Tibial artery (tissue), 4 donors: ENCODE measurements at regions not wholly inside any gene's neighbourhood (a gene's known extent, or its start where the extent isn't known, plus 50 kb on each side); places are given as distances from the start of the nearest gene placed in this dataset.

Experiments used
- DNase-seq, 2 donors: peaks; one replicate each; pipeline ENCODE4 v3.0.0-alpha.2; 2019
- H3K27ac ChIP-seq, 2 donors: fragments of 200-600 bp; sonication (generic) in 1 of 2; 1 replicate in 1 of 2; 2 replicates in 1 of 2; pipeline ENCODE4 v1.5.1; 2018 to 2019; ENCODE audit warnings: mild to moderate bottlenecking in 1 of 2
- H3K27me3 ChIP-seq, 2 donors: fragments of 200-600 bp; sonication (generic) in 1 of 2; one replicate each; pipeline versions ENCODE4 v1.5.1 to v1.6.0; 2016 to 2019
- H3K36me3 ChIP-seq, 3 donors: fragments of 200-600 bp; sonication (generic) in 2 of 3; one replicate each; pipeline ENCODE4 v1.5.1; 2016 to 2019; ENCODE audit warnings: mild to moderate bottlenecking in 2 of 3
- H3K4me1 ChIP-seq, 4 donors: fragments of 200-600 bp; sonication (generic) in 2 of 4; 1 replicate in 3 of 4; 2 replicates in 1 of 4; pipeline ENCODE4 v1.5.1; 2016 to 2019
- H3K4me3 ChIP-seq, 2 donors: fragments of 200-600 bp; sonication (generic) in 1 of 2; 1 replicate in 1 of 2; 2 replicates in 1 of 2; pipeline ENCODE4 v1.5.1; 2018 to 2019; ENCODE audit warnings: mild to moderate bottlenecking in 2 of 2
- H3K9me3 ChIP-seq, 3 donors: fragments of 200-600 bp; sonication (generic) in 1 of 3; one replicate each; pipeline ENCODE4 v1.5.1; 2016 to 2019
- intact Hi-C: fragments of 100-400 bp; cut with DNase I; formaldehyde crosslinking; loops from one replicate; pipeline ENCODE4 v1.15.0; 2023; ENCODE audit warnings: low total_unique reads
- TF ChIP-seq, protein P1 (sequence below), 2 experiments: fragments of 200-600 bp in 1 of 2; fragments of 450-650 bp in 1 of 2; IDR thresholded peaks; one replicate each; pipeline ENCODE4 v1.5.1; 2017 to 2019; ENCODE audit warnings: antibody characterized with exemption in 2 of 2, mild to moderate bottlenecking in 1 of 2, moderate library complexity in 1 of 2

DNA sequence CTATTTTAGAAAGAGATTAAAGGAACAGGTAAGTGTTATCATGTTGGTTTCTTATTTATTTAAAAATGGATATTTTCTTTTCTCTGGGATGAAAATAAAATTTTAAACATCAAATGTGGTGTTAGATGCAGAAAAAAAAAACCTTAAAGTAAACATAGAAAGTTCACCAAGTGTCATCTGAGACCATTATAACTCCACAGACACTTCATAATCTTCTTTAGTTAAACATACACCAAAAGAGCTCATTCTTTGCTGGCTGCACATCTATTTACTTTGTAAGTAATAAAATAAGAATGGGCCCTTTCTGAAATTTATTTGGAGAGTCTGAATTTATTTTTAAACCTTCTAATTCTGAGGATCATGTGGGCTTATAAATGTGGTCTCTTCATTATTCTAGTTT, 460.7 kb upstream of the CTSO start:
- intact Hi-C loops: no loop called here
- TF ChIP-seq, protein P1, sequence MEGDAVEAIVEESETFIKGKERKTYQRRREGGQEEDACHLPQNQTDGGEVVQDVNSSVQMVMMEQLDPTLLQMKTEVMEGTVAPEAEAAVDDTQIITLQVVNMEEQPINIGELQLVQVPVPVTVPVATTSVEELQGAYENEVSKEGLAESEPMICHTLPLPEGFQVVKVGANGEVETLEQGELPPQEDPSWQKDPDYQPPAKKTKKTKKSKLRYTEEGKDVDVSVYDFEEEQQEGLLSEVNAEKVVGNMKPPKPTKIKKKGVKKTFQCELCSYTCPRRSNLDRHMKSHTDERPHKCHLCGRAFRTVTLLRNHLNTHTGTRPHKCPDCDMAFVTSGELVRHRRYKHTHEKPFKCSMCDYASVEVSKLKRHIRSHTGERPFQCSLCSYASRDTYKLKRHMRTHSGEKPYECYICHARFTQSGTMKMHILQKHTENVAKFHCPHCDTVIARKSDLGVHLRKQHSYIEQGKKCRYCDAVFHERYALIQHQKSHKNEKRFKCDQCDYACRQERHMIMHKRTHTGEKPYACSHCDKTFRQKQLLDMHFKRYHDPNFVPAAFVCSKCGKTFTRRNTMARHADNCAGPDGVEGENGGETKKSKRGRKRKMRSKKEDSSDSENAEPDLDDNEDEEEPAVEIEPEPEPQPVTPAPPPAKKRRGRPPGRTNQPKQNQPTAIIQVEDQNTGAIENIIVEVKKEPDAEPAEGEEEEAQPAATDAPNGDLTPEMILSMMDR (IDR thresholded peaks at IDR 0.05): no peak
- H3K36me3 ChIP-seq: no peaks in the 10 kb centered on the region
- no peak for DNase-seq
- no peaks in the 10 kb centered on the region for H3K9me3 ChIP-seq
- no peak overlapping the region for H3K27ac ChIP-seq
- no peaks in the 10 kb centered on the region for H3K4me1 ChIP-seq
- no peak overlapping the region for H3K4me3 ChIP-seq
- H3K27me3 ChIP-seq: no peaks in the 10 kb centered on the region

DNA sequence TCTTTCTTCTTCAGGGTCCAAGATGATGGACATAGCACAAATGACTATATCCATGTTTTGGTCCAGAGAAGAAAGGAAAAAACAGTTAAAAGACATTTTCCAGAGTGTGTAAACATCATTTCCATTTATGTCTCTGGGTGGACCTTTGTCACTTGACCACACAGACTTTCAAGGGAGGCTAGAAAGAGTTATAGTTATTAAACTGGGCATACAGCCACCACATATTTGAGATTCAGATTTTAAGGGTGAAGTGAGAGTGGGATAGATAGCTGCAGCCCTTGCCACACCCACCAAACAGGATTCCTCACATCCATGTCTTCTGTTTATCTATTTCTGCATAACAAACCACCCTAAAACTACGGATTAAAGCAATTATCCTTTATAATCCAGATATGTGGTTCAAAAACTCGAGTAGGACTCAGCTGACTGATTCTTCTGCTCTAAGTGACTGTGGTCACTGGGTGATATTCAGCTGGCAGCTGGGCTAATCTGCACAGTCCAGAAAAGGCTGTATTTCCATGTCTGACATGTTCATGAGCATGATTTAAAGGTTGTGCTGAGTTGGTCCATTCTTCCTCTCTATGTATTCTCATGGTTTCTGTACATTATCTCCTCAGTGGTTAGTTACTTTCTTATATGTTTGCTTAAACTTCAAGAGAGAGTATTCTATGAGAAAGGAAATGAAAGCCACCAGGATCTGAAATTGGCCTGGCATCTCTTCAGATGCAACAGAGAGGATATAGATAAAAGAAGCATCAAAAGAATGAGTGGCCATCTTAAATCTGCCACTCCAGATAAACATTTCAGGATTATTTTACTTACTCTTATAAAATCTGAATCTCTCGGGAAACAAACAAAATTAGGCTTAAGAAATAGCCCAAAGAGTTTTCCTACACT, 459.8 kb upstream of the CTSO start:
- Histone ChIP-seq H3K4me1 (no peaks in the 10 kb centered on the region), H3K36me3 (no peaks in the 10 kb centered on the region), H3K27me3 (no peaks in the 10 kb centered on the region), H3K4me3 (no peak overlapping the region), H3K27ac (no peak overlapping the region), H3K9me3 (no peaks in the 10 kb centered on the region)
- no peak for DNase-seq
- TF ChIP-seq, protein P1 (IDR thresholded peaks at IDR 0.05): no peak
- intact Hi-C loops: no loop called here

DNA sequence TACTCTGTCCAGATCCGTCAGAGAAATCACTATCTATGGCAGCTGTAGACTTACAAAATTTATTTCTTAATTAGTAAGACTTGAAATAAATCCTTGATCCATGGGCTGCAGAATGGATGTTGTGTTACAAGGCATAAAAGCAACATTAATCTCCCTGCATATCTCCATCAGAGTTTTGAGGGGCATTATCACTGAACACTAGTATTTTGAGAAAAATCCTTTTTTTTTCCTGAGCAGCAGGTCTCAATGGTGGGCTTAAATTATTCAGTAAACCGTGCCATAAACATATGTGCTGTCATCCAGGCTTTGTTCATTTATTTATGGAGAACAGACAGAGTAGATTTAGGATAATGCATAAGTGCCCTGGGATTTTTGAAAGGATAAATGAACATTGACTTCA, 457.9 kb upstream of the CTSO start:
- H3K36me3 ChIP-seq: no peaks in the 10 kb centered on the region
- intact Hi-C loops: no loop called here
- H3K4me1 ChIP-seq: no peaks in the 10 kb centered on the region
- H3K27me3 ChIP-seq: no peaks in the 10 kb centered on the region
- H3K27ac ChIP-seq: no peak overlapping the region
- H3K4me3 ChIP-seq: no peak overlapping the region
- DNase-seq: no peak
- TF ChIP-seq, protein P1 (IDR thresholded peaks at IDR 0.05): no peak
- no peaks in the 10 kb centered on the region for H3K9me3 ChIP-seq

DNA sequence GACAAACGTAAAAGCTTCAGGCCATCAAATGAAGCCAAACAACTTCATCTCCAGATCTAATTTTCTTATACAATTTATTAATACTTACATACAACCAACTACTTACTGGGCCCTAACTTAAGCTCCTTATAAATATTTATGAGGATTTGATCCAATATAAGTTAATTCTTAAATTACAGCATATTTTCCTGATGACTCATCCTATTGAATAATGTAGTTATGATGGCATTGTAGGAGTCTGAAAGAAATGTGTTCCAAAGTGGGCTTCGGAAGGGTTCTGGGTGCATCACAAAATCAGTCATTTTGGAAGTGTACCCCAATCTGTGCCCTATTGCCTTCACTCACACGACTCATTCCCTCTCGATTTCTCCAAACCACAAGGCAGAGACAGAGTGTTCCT, 455.1 kb upstream of the CTSO start:
- no peak overlapping the region for H3K4me3 ChIP-seq
- no peaks in the 10 kb centered on the region for H3K36me3 ChIP-seq
- H3K27me3 ChIP-seq: no peaks in the 10 kb centered on the region
- DNase-seq: no peak
- H3K4me1 ChIP-seq: no peaks in the 10 kb centered on the region
- intact Hi-C loops: no loop called here
- H3K27ac ChIP-seq: no peak overlapping the region
- peaks cover 0 to 10% (median 3%) of the 10 kb centered on the region in 3 donors for H3K9me3 ChIP-seq
- TF ChIP-seq, protein P1 (IDR thresholded peaks at IDR 0.05): no peak

DNA sequence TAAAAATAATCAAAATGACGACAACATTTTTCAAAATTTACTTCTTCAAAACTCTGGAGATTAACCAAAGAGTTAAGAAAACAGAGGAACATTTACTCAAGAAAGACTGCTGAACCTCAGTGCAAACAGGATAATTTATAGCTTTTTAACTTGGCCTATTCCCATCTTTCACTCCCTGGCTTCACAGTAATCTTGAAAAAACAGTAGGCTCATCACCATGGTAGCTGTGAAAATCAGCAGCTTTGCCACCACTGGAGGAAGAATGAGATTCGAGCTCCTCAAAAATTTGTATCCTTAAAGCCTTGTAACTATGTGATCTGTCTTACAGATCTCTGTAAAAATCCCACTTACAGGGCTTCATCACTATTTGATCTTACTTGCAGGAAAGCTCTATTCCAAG, 447.7 kb upstream of the CTSO start:
- TF ChIP-seq, protein P1 (IDR thresholded peaks at IDR 0.05): no peak
- Histone ChIP-seq H3K4me3 (no peak overlapping the region), H3K27me3 (no peaks in the 10 kb centered on the region), H3K27ac (no peak overlapping the region), H3K36me3 (no peaks in the 10 kb centered on the region), H3K4me1 (peaks cover 0 to 7% (median 0%) of the 10 kb centered on the region in 4 donors), H3K9me3 (peaks cover 3 to 19% (median 4%) of the 10 kb centered on the region in 3 donors)
- intact Hi-C loops: no loop called here
- DNase-seq: no peak
